Neural progenitor cell (in vitro differentiated cells): ENCODE measurements at regions not wholly inside any gene's neighbourhood (a gene's known extent, or its start where the extent isn't known, plus 50 kb on each side); places are given as distances from the start of the nearest gene placed in this dataset.

Source experiments
- CTCF ChIP-seq: fragments of 200-600 bp; sonication (generic); IDR thresholded peaks from 2 replicates; pipeline ENCODE4 v1.5.1; 2017; ENCODE audit warnings: antibody characterized with exemption, mild to moderate bottlenecking
- EZH2 ChIP-seq: fragments of 200-600 bp; sonication (generic); IDR thresholded peaks from 2 replicates; pipeline ENCODE4 v1.6.1; 2017; ENCODE audit warnings: antibody characterized with exemption, mild to moderate bottlenecking, moderate library complexity
- EZH2phosphoT487 ChIP-seq: fragments of 200-600 bp; sonication (generic); IDR thresholded peaks from 2 replicates; pipeline ENCODE4 v1.6.1; 2017; ENCODE audit warnings: antibody characterized with exemption

GRCh38 chr18:73924836-73925235, 222.8 kb downstream of the FBXO15 start:
- no peak for TF ChIP-seq EZH2phosphoT487
- no peak for TF ChIP-seq CTCF
- no peak for TF ChIP-seq EZH2
